Upper lobe of left lung (tissue), 6 donors: ENCODE measurements at regions not wholly inside any gene's neighbourhood (a gene's known extent, or its start where the extent isn't known, plus 50 kb on each side); places are given as distances from the start of the nearest gene placed in this dataset.

Experiments used
- ATAC-seq, 2 donors: fragments of 200-7000 bp; cut with Tn5 transposase; one replicate each; pipeline ENCODE4 v1.9.1; 2022; ENCODE audit warnings: mild to moderate bottlenecking in 2 of 2, moderate library complexity in 2 of 2; ENCODE audit not compliant: low FRiP score in 2 of 2
- DNase-seq, 2 donors: peaks; one replicate each; pipeline ENCODE4 v3.0.0-alpha.2; 2019 to 2020
- H3K27ac ChIP-seq, 4 donors: fragments of 200-600 bp; sonication (generic); one replicate each; pipeline ENCODE4 v1.5.1; 2016 to 2019
- H3K27me3 ChIP-seq, 4 donors: fragments of 200-600 bp; sonication (generic); one replicate each; pipeline ENCODE4 v1.5.1; 2017 to 2019
- H3K36me3 ChIP-seq, 4 donors: fragments of 200-600 bp; sonication (generic); one replicate each; pipeline ENCODE4 v1.5.1; 2016 to 2019
- H3K4me1 ChIP-seq, 4 donors: fragments of 200-600 bp; sonication (generic); one replicate each; pipeline ENCODE4 v1.5.1; 2018 to 2019
- H3K4me3 ChIP-seq, 4 donors: fragments of 200-600 bp; sonication (generic); one replicate each; pipeline ENCODE4 v1.5.1; 2017 to 2019; ENCODE audit warnings: mild to moderate bottlenecking in 2 of 4, moderate library complexity in 1 of 4
- H3K9me3 ChIP-seq, 4 donors: fragments of 200-600 bp; sonication (generic); one replicate each; pipeline ENCODE4 v1.5.1; 2018 to 2019
- EP300 ChIP-seq, 4 donors: sonication (generic); formaldehyde crosslinking; IDR thresholded peaks; one replicate each; pipeline ENCODE4 v1.5.1; 2017; ENCODE audit warnings: antibody characterized with exemption in 4 of 4, control low read depth in 2 of 4
- POLR2A ChIP-seq, 4 donors: fragments of 450-650 bp; IDR thresholded peaks; one replicate each; pipeline ENCODE4 v1.5.1; 2016 to 2017; ENCODE audit warnings: antibody characterized with exemption in 4 of 4, mild to moderate bottlenecking in 2 of 4
- POLR2AphosphoS5 ChIP-seq, 2 donors: sonication (generic); formaldehyde crosslinking; IDR thresholded peaks; one replicate each; pipeline ENCODE4 v1.5.1; 2017; ENCODE audit warnings: antibody characterized with exemption in 2 of 2
- WGBS, 2 donors: methylation state at CpG; one replicate each; pipeline ENCODE4 v1.1.5; 2017 to 2018; 5-methylcytosine and 5-hydroxymethylcytosine counted together
- TF ChIP-seq, protein P1 (sequence below), 6 experiments: fragments of 450-650 bp in 4 of 6; fragments of 200-600 bp in 2 of 6; sonication (generic) in 2 of 6; IDR thresholded peaks; one replicate each; pipeline ENCODE4 v1.5.1; 2016 to 2019; ENCODE audit warnings: antibody characterized with exemption in 6 of 6
- donor health status: DM: no; HTN: no; CAD: no; lungs with moderate emphysema.
- donor health status: DM: no; HTN: yes; CAD: no; lungs with severe emphysema.

DNA sequence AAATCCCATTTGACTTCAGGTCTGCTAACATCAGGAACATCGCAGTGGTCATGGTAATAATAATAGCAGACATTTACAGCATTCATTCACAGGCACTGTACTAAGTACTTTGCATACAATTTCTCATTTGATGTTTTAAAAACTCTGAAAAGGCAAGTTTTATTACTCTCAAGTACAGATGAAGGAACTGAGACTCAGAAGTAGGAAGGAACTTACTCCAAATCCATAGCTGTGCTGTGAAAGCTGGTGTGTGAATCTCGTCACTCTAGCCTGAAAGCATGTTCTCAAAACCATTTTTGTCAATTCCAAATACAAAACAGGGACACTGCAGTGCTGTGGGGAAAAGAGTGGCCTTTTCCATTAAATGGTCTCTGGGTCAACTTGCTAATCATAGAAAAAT, 179.9 kb downstream of the FAM43A start:
- Histone ChIP-seq H3K36me3 (no peaks in the 10 kb centered on the region), H3K27ac (peak overlapping the region in 3 of 4 donors; percentile 30 to 70 (median 46)), H3K4me1 (peaks cover 6 to 27% (median 14%) of the 10 kb centered on the region in 4 donors), H3K27me3 (no peaks in the 10 kb centered on the region), H3K4me3 (no peak overlapping the region), H3K9me3 (peaks cover 0 to 3% (median 0%) of the 10 kb centered on the region in 4 donors)
- TF ChIP-seq, protein P1, sequence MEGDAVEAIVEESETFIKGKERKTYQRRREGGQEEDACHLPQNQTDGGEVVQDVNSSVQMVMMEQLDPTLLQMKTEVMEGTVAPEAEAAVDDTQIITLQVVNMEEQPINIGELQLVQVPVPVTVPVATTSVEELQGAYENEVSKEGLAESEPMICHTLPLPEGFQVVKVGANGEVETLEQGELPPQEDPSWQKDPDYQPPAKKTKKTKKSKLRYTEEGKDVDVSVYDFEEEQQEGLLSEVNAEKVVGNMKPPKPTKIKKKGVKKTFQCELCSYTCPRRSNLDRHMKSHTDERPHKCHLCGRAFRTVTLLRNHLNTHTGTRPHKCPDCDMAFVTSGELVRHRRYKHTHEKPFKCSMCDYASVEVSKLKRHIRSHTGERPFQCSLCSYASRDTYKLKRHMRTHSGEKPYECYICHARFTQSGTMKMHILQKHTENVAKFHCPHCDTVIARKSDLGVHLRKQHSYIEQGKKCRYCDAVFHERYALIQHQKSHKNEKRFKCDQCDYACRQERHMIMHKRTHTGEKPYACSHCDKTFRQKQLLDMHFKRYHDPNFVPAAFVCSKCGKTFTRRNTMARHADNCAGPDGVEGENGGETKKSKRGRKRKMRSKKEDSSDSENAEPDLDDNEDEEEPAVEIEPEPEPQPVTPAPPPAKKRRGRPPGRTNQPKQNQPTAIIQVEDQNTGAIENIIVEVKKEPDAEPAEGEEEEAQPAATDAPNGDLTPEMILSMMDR (IDR thresholded peaks at IDR 0.05) = no peak
- no peak for TF ChIP-seq POLR2AphosphoS5 (IDR thresholded peaks at IDR 0.05)
- TF ChIP-seq POLR2A (IDR thresholded peaks at IDR 0.05) = no peak
- no peak for TF ChIP-seq EP300 (IDR thresholded peaks at IDR 0.05)
- ATAC-seq (no peak), DNase-seq (no peak)
- 78 to 87% methylated on average over 2 of the region's 2 CpGs for WGBS, 2 donors

DNA sequence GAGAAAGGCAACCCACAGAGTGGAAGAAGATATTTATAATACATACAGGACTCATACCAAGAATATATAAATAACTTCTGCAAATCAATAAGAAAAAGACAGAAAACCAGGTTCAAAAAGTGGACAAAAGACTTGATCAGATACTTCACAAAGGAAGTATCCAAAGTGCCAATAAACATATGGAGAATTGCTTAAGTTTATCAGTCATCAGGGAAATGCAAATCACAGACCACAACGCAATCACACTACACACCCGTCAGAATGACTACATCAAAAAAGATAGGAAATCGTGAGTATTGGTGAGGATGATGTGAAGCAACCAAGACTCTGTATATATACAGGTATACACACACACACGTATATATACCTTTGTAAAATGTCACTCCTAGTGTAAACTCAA, 180.6 kb downstream of the FAM43A start:
- Histone ChIP-seq H3K9me3 (peaks cover 0 to 3% (median 0%) of the 10 kb centered on the region in 4 donors), H3K4me1 (peaks cover 6 to 33% (median 17%) of the 10 kb centered on the region in 4 donors), H3K27me3 (no peaks in the 10 kb centered on the region), H3K27ac (no peak overlapping the region), H3K4me3 (no peak overlapping the region), H3K36me3 (no peaks in the 10 kb centered on the region)
- TF ChIP-seq POLR2AphosphoS5 (IDR thresholded peaks at IDR 0.05) (no peak), POLR2A (IDR thresholded peaks at IDR 0.05) (no peak), EP300 (IDR thresholded peaks at IDR 0.05) (no peak)
- TF ChIP-seq, protein P1 (IDR thresholded peaks at IDR 0.05) = no peak
- DNase-seq = no peak
- WGBS, 2 donors = 57 to 75% methylated on average over 4 of the region's 4 CpGs
- ATAC-seq = no peak

GRCh38 chr3:194867270-194867983, 181.7 kb downstream of the FAM43A start:
- Histone ChIP-seq H3K9me3 (peaks cover 0 to 3% (median 0%) of the 10 kb centered on the region in 4 donors), H3K27ac (peak overlapping the region; percentile 46 to 72 (median 60)), H3K27me3 (no peaks in the 10 kb centered on the region), H3K4me3 (no peak overlapping the region), H3K4me1 (peaks cover 12 to 44% (median 28%) of the 10 kb centered on the region in 4 donors), H3K36me3 (no peaks in the 10 kb centered on the region)
- TF ChIP-seq POLR2A (IDR thresholded peaks at IDR 0.05) (no peak), POLR2AphosphoS5 (IDR thresholded peaks at IDR 0.05) (peak; percentile 34 to 77), EP300 (IDR thresholded peaks at IDR 0.05) (peak in 2 of 4 donors; percentile 69 to 80)
- TF ChIP-seq, protein P1 (IDR thresholded peaks at IDR 0.05) = no peak
- WGBS, 2 donors = 28 to 29% methylated on average over 13 of the region's 13 CpGs
- DNase-seq = peak in 1 of 2 donors; percentile 36
- peak; percentile 31 to 34 for ATAC-seq

DNA sequence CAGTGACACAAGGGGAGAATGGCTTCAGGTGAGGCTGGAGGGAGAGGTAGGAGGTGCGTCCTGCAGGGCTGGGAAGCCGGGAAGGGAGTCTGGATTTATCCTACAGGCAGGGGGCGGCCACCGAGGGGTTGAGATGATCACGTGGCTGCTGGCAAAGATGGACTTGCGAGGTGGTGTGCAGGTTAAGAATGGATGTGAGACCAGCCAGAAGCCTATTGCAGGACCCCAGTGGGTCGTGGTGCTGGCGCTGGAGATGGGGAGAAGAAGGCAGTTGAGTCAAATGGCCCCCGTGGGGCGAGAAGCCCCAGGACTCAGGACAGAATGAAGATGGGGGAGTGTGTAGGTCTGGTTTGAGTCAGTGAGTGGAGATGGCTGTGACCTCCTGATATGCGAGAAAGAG, 183.1 kb downstream of the FAM43A start:
- H3K9me3 ChIP-seq = peaks cover 0 to 3% (median 0%) of the 10 kb centered on the region in 4 donors
- no peaks in the 10 kb centered on the region for H3K36me3 ChIP-seq
- H3K4me1 ChIP-seq = peaks cover 13 to 44% (median 28%) of the 10 kb centered on the region in 4 donors
- ATAC-seq (no peak), DNase-seq (no peak)
- H3K4me3 ChIP-seq = no peak overlapping the region
- H3K27me3 ChIP-seq = no peaks in the 10 kb centered on the region
- no peak for TF ChIP-seq EP300 (IDR thresholded peaks at IDR 0.05)
- TF ChIP-seq POLR2A (IDR thresholded peaks at IDR 0.05) = no peak
- TF ChIP-seq, protein P1 (IDR thresholded peaks at IDR 0.05) = no peak
- no peak for TF ChIP-seq POLR2AphosphoS5 (IDR thresholded peaks at IDR 0.05)
- 82 to 87% methylated on average over 11 of the region's 11 CpGs for WGBS, 2 donors
- no peak overlapping the region for H3K27ac ChIP-seq
